Activated T-cell treated with anti-CD3 and anti-CD28 coated beads, Interleukin-2, amount 50 U/mL, for 1 hour (primary cell): ENCODE measurements at regions not wholly inside any gene's neighbourhood (a gene's known extent, or its start where the extent isn't known, plus 50 kb on each side); places are given as distances from the start of the nearest gene placed in this dataset.
"Not testable (repeated sequence)": the region's sequence is repeated elsewhere in the genome, so short reads cannot be mapped to it uniquely, and the experiment has no call there.

Experiments used
- DNase-seq: peaks from one replicate; pipeline ENCODE4 v3.0.0-alpha.2; 2020

DNA sequence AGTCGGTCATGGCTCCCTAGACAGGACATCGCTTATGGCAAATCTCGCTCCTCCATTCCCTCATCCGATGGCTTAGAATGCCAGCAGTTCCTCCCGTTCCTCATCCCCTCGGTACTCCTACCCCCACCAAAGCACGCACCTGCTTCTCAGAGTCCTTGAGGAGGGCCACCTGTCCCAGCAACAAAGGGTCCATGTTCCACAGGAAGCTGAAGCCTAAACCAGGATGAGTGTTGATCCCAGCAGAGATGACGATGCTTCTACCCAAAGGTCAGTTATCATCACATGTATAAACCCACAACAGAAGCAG, 111.2 kb downstream of the THBS2 start:
- DNase-seq: no peak

DNA sequence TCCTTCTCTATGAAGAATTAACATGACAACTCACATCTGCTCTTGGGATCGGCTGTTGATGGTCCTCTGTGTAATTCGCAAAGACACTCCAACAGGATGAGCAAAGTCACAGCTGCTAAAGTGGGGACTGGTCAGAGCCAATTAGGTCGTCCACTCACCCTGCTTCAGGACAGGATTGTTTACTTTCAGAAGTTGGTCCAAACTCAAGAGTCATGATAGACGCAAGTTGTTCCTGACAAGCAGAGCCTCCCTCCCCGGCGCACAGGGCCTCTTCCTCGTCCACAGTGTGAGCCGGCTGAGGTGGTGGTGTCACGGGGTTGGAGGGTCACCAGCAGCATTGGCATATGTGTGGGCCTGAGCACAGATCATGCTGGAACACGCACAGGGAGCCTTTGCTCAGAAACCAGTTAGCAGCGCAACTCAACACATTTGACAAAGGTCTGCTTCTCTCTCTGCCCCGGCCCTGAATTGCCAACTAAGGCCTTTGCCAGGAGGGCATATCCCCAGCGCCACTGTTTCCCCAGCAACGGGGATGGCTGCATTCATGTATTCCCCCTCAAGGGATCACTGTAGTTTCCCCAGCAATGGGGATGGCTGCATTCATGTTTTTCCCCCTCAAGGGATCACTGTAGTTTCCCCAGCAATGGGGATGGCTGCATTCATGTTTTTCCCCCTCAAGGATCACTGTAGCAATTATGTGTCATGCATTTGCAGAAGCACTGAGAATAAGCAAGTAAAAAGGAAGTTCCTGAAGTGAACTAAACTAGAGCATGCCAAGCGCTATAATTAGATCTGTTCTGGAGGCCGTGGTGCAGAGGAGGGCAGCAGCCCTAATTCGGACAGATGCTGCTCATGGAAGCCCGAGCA, 111.7 kb downstream of the THBS2 start:
- no peak for DNase-seq

DNA sequence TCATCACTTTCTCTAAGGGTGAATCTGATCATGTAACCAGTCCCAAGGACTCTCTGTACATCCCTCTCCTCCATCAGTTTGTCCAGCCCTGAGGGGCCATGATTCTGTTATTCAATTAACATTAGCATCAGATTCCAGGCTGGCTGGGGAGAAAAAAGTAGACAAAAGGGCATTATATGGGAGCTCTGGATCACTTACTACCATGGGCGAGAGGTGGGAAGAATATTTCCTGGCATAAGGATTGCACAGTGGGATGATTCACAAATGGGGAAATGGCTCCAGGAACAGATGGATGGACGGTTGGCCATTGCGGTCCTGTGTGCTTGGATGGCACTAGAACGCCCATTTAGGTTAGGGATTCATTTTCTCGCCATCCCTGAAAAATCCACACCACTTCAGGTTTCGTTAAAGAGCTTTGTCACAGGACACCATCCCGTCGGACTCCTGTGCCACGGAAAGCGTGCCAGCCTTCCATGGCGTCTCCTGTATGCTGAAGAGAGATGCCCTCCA, 112.6 kb downstream of the THBS2 start:
- DNase-seq: no peak

DNA sequence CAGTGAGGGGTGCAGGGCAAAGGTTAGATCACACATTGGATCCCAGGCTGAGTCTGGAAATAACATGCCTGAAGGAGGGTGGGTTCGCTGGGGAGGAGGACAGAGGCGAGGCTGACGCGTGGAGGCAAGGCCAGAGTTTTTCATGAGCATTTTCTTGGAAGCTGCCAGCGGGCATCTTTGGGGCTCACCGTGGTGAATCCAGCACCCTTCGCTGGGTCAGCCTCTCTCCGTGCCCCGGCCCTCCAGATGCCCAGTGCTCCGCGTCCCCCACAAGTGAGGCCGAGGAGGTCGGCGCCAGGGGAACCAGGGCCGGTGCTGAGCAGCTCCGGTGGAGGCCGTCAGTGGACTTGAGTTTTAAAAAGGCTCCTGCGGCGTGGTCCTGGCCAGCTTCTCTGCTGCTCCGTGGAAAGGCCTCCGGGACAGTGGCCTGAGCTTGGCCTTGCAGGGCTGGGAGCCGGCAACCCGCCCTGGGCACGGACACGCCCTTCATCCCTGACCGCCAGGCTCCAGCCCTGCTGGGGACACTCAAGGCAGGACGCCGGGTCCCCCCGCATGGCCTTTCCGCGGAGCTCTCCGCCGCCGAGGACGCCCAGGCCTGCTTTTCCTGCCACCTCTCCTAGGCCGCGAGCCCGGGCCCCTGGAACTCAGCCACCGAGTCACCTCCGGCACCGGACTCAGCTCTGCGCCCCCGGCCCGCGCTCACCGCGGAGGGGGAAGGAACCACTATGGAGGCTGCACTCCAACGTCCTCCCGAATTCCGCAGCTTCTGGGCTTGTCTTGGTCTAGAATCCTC, 114.3 kb downstream of the THBS2 start:
- no peak for DNase-seq

DNA sequence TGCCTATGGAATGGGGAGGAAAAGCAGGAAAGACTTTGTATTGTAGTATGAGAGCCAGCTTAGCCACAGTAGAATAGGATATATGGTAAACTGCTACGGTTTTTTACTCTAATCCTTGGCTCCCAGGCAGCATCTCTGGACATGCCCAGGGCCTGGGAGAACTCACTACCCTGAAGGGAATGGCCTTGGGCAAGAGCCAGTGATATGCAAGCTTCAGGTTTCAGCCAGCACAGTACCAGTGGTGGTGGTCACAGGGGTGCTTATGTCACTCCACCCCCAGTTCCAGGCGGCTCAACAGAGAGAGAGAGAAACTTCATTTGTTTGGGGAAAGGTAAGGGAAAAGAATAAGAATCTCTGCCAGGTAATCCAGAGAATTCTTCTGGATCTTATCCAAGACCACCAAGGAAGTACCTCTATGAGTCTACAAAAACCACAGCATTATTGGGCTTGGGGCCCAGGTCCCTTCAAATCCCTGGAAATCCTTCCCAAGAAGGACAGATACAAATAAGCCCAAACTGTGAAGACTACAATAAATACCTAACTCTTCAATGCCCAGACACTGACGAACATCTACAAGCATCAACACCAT, 121.2 kb downstream of the THBS2 start:
- no peak for DNase-seq

DNA sequence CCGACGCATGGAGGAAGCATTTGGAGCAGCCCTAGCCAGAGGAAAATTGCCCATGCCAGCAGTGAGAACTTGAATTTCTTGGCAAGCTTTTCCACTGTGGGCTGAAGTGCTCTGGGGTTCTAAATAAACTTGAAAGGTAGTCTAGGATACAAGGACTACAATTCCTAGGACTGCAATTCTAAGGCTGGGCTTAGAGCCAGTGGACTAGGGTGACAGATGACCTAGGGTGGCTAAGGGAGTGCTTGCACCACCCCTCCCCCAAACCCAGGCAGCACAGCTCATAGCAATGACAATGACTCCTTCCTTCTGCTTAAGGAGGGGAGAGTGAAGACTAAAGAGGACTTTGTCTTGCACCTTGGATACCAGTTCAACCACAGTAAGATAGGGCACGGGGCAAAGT, 122.3 kb downstream of the THBS2 start:
- DNase-seq: no peak

DNA sequence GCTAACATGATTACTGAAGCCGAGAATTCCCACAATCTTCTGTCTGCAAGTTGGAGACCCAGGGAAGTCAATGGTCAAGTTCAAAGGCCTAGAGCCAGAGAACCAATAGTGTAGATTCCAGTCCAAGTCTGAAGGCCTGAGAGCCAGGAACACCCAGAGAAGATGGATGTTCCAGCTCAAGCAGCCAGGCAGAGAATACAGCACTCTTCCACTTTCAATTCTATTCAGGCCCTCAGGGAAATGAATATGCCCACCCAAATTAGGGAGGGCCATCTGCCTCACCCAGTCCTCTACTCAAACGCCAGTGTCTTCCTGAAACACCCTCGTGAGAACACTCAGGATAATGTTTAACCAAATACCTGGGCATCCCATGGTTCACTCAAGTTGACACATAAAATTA, 123.5 kb downstream of the THBS2 start:
- no peak for DNase-seq

DNA sequence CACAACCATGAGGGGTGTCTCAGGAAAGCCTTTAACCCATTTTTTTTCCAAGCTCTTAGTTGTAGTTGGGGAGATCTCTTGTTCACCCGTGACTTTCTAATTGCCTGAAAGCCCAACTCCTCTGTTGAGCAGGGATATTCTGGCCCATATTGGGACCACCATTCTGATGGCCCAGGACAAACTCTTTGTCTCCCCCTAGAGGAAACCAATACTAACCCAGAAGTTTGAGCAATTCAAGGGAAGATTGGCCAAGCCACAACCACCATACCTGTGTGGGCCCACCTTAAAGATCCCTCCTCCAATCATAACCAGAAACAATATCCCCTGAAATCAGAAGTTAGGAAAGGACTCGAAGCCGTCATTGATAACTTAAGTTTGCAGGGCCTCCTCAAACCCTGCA, 132.6 kb downstream of the THBS2 start:
- DNase-seq: no peak

DNA sequence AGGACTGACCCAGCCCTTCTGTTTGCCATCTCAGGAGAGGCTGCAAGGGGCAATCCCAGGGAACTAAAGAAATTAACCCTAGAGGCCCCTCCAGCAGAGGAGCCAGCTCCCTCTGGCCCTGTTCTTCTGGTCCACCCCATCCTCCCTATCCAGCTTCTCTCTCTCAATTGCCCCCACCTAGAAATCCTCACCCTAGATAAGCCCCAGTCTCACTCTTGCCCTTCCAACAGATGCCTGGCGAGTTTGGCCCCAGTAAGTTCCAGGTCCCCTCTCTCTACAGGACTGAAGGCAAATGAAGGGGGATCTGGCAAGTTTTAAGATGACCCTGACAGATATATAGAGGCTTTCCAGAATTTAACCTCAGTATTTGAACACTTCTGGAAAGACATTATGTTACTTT, 134.0 kb downstream of the THBS2 start:
- no peak for DNase-seq

DNA sequence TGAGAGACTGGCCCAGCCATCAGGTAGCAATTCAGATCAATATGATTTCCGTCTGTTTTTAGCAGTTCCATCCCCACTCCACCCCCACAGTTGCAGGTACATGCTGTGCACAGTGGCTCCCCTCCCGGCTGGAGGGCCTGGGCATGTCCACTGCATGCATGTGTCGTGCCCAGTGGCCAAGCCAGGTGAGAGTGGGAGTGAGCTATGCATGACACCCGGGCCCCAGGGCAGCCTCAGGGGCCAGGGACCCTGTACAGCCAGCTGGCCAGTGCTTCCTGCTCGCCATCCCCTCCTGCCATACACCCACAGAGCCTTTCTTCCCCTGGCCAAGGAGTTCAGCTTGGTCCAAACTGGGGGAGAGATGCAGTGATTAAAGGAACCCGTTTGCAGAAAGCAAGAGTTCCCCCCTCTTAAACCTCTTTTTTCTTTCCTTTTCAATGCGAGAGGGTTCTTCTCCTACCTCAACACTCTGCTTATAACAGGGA, 135.3 kb downstream of the THBS2 start:
- no peak for DNase-seq

DNA sequence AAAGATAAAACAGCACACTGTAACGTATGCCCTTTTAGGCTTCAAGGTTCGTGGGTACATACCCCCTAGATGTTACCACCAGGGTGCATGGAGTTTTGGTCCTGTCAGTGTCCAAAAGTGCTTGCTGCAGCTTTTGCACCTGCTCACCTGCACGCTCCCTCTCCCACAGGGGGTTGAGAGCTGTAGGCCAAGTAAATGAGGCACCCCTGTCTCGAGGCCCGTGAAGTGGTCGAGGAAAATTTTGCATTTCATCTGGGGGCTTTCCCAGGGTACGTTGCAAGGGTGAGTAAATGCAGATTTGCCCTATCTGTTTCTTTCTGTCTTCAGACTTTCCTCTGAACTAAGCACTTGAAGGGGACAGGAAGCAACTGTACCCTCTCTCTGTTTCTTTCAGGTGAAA, 136.0 kb downstream of the THBS2 start:
- DNase-seq: no peak

DNA sequence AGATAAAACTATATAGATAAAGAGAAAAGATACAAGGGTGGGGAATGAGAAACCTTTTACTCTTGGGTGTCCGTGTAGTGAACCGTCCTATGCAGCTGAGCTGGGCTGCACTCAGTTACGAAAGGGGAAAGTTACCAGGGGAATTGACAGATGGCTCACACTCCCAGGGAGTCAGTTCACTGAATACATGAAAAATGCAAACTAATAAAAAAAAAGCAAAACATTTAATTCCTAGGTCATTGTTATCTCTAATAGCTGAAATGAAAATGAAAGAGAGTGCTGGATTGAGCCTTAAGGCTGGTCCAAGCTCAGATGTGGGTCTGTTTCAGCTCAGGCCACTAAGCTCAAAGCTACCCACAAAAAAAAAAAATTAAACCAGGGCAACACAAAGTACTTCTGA, 138.0 kb downstream of the THBS2 start:
- no peak for DNase-seq

DNA sequence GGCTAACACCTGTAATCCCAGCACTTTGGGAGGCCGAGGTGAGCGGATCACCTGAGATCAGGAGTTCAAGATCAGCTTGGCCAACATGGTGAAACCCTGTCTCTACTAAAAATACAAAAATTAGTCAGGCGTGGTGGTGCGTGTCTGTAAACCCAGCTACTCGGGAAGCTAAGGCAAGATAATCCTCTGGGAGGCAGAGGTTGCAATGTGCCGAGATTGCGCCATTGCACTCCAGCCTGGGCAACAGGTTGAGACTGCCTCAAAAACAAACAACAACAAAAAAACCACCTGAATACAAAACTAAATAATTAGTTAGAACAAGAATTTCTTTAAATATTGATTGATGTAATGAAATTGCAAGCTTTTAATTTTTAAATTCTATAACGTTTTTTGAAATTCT, 139.0 kb downstream of the THBS2 start:
- not testable (repeated sequence) for DNase-seq

DNA sequence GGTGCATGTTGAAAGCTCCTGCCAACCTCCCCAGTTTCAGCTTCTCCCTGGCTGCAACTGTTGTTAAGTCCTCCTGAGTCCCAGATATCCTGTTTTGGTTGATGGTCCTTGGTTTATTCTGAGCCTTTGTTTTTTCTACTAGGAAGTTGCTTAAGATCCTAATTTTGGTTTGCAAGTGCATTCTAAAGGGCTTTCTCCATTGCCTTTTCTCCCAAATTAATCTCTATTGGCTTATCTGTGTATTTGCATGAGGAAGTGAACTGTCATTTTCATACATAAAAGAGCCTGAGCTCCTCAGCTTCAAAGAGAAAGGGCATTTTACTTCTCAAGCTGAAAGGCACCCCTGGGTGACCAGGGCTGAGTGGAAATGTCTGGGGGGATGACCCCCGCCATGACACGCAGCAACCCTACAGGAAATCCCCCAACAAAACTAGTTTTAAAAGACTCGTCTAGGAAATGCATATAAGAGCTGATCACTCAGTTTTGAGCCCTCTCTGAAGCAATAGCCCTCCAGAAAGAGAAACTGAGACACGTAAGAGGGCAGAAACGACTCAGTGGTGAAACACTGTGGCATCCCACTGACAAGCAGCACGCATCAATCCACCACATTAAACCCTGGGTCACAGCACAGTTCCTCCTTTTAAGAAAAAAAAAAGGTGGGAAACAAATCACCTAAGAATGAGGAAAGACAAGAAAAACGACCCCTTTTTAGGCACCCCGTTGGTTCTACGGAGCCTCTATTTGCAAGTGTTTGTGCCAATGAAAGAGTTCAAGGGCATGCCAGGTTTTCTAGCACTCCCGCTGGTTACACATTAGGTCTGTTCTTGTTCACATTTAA, 140.9 kb downstream of the THBS2 start:
- no peak for DNase-seq

DNA sequence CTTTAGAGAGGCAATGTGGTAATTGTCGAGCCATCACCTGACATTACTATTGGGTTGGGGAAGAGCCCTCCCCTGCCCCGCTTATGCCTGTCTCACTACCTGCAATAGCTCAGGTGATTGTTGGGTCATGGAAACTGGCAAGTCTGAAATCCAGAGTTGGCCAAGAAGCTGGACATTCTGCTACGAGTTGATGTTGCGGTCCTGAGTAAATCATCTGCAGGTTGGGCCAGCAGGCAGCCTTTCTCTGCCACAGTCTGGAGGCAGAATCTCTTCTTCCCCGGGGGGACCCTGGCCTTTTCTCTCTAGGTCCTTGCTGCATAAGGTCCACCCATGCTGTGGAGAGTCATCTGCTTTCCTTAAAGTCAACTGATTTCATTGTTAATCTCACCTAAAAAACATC, 142.4 kb downstream of the THBS2 start:
- no peak for DNase-seq

DNA sequence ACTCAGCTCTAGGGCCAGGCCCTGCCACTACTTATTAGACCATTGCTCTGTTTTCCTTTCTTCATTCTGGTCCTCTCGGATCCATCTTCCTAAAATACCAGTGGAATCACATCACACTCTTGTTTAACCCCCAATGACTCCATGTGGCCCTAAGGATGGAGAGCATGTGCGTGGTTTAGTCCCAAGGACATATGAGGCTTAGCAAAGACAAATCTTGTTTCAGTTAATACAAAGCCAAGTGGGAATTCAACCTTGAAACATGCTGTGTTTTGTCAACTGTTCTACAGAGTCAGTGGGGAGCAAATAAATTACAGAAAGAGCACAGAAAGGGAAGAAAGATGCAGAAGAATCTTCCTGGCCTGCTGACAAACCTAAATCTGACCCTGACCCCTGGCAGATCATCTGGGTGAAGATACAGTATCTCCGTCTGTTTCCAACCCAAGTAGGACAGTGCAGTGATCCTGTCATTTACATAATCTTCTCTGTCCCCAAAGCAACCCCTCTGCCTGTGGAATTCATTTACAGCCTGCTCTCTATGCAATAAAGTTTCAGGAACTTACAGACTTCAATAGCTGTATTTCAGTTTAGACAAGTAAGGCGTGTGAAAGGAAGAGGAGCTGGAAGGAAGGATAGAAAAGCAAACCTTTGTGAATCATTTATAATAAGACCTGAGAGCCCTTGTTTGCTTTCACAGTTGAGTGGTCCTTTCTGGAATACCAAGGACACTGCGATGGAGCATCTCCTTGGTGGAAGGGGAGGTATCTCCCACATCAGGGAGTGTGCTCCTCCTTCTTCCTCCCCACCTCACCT, 144.0 kb downstream of the THBS2 start:
- no peak for DNase-seq

DNA sequence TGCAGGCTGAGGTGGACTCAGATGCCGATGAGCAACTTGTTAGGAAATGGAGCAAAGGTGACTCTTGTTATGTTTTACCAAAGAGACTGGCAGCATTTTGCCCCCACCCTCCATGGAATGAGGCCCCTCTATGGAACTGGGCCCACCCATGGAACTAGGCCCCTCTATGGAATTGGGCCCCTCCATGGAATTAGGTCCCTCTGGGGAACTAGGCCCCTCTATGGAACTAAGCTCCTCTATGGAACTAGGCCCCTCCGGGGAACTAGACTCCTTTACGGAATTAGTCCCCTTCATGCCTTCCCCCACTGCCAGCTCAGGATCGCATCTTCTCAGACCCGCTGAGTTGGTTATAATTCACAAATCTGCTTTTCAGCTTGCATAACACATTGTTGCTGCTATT, 144.9 kb downstream of the THBS2 start:
- DNase-seq: no peak

DNA sequence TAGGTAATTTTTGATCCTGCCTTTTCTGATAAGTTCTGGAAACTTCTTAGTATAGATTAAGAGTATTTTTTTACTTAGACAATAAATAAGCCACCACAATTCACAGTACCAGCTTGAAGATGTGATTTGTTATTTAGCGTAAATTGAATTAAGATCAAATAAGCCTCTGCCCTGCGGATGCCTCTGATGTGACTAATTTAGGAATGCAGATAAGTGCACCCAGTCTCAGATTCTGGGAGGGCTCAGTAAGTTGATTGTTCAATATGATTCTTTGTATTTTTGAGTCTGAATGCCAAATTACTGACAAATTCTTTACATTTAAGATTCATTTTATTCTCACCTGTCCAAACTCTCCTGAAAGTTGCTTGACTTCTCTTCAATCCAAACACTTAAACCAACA, 147.5 kb downstream of the THBS2 start:
- DNase-seq: no peak

DNA sequence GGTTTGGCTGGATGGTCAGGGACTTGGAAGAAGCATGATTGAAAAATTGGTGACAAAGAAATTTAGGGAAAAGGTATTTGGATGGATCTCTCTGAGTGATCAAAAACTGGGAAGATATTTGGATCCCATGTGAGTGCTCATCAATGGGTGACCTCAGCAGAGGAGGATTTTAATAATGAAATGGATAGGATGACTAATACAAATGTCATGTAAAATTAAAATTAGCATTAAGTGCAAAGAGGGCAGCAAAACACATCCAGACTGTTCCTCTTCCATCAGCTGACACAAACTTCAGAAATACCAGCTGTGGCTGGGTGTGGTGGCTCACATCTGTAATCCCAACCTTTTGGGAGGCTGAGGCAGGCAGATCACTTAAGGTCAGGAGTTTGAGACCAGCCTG, 151.7 kb downstream of the THBS2 start:
- no peak for DNase-seq

DNA sequence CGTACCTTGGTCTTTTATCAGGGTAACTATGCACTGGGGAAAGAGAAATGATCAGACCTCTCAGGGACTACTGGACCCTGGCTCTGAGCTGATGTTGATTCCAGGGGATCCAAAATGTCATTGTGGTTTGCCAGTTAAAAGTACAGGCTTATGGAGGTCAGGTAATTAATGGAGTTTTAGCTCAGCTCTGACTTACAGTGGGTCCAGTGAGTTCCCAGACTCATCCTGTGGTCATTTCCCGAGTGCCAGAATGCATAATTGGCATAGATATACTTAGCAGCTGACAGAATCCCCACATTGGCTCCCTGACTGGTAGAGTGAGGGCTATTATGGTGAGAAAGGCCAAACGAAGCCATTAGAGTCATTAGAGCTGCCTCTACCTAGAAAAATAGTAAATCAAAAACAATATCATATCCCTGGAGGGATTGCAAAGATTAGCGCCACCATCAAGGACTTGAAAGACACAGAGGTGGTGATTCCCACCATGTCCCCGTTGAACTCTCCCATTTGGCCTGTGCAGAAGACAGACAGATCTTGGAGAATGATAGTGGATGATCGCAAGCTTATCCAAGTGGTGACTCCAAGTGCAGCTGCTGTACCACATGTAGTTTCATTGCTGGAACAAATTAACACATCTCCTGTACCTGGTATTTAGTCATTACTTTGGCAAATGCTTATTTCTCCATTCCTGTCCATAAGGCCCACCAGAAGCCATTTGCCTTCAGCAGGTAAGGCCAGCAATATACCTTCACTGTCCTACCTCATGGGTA, 152.4 kb downstream of the THBS2 start:
- no peak for DNase-seq
